VCaP (cell line): ENCODE measurements at regions not wholly inside any gene's neighbourhood (a gene's known extent, or its start where the extent isn't known, plus 50 kb on each side); places are given as distances from the start of the nearest gene placed in this dataset.

Experiments
- H3K27ac ChIP-seq: fragments of 450-650 bp; 2 replicates; pipeline ENCODE4 v1.5.1; 2017
- CTCF ChIP-seq: fragments of 450-650 bp; conservative IDR thresholded peaks from 2 replicates; pipeline ENCODE4 v1.5.1; 2017; ENCODE audit warnings: mild to moderate bottlenecking, moderate library complexity

GRCh38 chr18:11392980-11393885 is 216.2 kb upstream of the SLC35G4 start:
- TF ChIP-seq CTCF = no peak
- no peak overlapping the region for H3K27ac ChIP-seq

- H3K27ac ChIP-seq = no peak overlapping the region
- TF ChIP-seq CTCF = no peak
These were observed 217.1 kb upstream of the SLC35G4 start for GRCh38 chr18:11392292-11392691.

- no peak overlapping the region for H3K27ac ChIP-seq
These were observed 217.7 kb upstream of the SLC35G4 start for GRCh38 chr18:11391661-11392060.

GRCh38 chr18:11388755-11389680 is 220.4 kb upstream of the SLC35G4 start:
- TF ChIP-seq CTCF = no peak
- H3K27ac ChIP-seq = no peak overlapping the region

More at GRCh38 chr18:11391661-11392060, 217.7 kb upstream of the SLC35G4 start:
- TF ChIP-seq CTCF = no peak

DNA sequence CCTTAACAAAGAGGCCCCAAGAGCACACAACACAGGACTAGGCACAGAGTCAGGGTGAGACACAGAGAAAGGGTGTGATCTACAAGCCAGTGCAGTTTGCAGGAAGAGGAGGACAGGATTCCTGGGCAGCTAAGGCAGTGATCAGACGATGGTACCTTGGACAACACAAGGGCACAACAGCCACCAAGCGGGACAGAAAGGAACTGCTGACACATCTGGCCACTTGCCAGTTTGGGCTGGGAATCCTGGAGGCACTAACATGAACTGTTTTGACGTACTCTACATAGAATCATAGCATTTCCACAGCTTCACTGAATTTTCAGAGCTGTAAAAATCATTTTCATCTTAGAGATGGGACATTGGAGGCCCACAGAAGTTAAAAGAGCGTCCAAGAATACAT is 221.5 kb upstream of the SLC35G4 start:
- peak; percentile 57 for TF ChIP-seq CTCF
- H3K27ac ChIP-seq = no peak overlapping the region

DNA sequence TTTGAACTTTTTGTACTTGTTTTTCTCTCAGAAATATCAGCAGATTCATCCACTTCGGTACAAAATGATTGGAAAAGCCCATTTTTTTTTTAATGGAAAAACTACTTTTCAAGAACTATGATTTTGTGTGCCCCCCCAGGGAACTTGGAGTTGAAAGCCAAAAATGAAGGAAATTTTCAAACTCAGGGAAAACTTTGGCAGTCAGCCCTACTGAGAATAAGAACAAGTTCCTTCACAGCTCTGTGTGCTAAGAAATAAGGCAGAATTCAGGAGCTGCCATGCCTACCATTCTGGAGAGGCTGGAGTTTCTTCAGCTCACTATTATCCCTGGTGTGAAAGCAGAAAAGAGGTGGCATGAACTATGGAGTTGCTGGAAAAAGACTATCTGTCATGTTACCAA is 226.0 kb upstream of the SLC35G4 start:
- TF ChIP-seq CTCF = no peak
- no peak overlapping the region for H3K27ac ChIP-seq

GRCh38 chr18:11380968-11381367 is 228.4 kb upstream of the SLC35G4 start:
- no peak for TF ChIP-seq CTCF

More at GRCh38 chr18:11380968-11381367, 228.4 kb upstream of the SLC35G4 start:
- no peak overlapping the region for H3K27ac ChIP-seq
